ENCODE measurements at regions not wholly inside any gene's neighbourhood (a gene's known extent, or its start where the extent isn't known, plus 50 kb on each side); places are given as distances from the start of the nearest gene placed in this dataset.
"Not testable (repeated sequence)": the region's sequence is repeated elsewhere in the genome, so short reads cannot be mapped to it uniquely, and the experiment has no call there.

- Histone ChIP-seq H3K27me3 (ENCODE audit: insufficient read depth, low read length) (no peaks in the 10 kb centered on the region), H3K9ac (ENCODE audit: low read depth, low read length) (no peak overlapping the region), H3K36me3 (ENCODE audit: insufficient read depth, low read length) (no peaks in the 10 kb centered on the region), H3K9me3 (ENCODE audit: insufficient read depth, low read depth, low read length) (0 out of 2 replicates have a peak, but pooled peaks cover 3% of the 10 kb centered on the region), H3K4me1 (ENCODE audit: insufficient read depth, low read length) (no peaks in the 10 kb centered on the region), H3K27ac (ENCODE audit: low read depth, low read length) (no peak overlapping the region), H3K4me3 (ENCODE audit: low read length) (no peak overlapping the region)
- 100% methylated on average over 2 of the region's 3 CpGs for WGBS
Measured at GRCh38 chrX:98207947-98208346, 1324.2 kb downstream of the RPA4 start.

- no peaks in the 10 kb centered on the region for H3K9me3 ChIP-seq (ENCODE audit: insufficient read depth, low read depth, low read length)
- H3K4me1 ChIP-seq (ENCODE audit: insufficient read depth, low read length), result no peaks in the 10 kb centered on the region; the same call in 1 of the 2 replicates
- H3K4me3 ChIP-seq (ENCODE audit: low read length), result no peak overlapping the region
- H3K36me3 ChIP-seq (ENCODE audit: insufficient read depth, low read length), result no peaks in the 10 kb centered on the region
- H3K27ac ChIP-seq (ENCODE audit: low read depth, low read length), result no peak overlapping the region
- H3K27me3 ChIP-seq (ENCODE audit: insufficient read depth, low read length), result no peaks in the 10 kb centered on the region
- H3K9ac ChIP-seq (ENCODE audit: low read depth, low read length), result no peak overlapping the region
Measured at GRCh38 chrX:98231003-98231402, 1347.3 kb downstream of the RPA4 start.

- not testable (repeated sequence) for H3K27ac ChIP-seq (ENCODE audit: low read depth, low read length); H3K9me3 ChIP-seq (ENCODE audit: insufficient read depth, low read depth, low read length); H3K36me3 ChIP-seq (ENCODE audit: insufficient read depth, low read length); H3K27me3 ChIP-seq (ENCODE audit: insufficient read depth, low read length); H3K9ac ChIP-seq (ENCODE audit: low read depth, low read length); H3K4me3 ChIP-seq (ENCODE audit: low read length); H3K4me1 ChIP-seq (ENCODE audit: insufficient read depth, low read length)
- 93% methylated on average over 6 of the region's 6 CpGs for WGBS
Measured at GRCh38 chrX:98240061-98240460, 1356.4 kb downstream of the RPA4 start.

- Histone ChIP-seq H3K27me3 (ENCODE audit: insufficient read depth, low read length) (no peaks in the 10 kb centered on the region), H3K4me1 (ENCODE audit: insufficient read depth, low read length) (no peaks in the 10 kb centered on the region), H3K9me3 (ENCODE audit: insufficient read depth, low read depth, low read length) (no peaks in the 10 kb centered on the region)
Measured at GRCh38 chrX:98263135-98263534, 1379.4 kb downstream of the RPA4 start.

GRCh38 chrX:98289726-98290125 is 1406.0 kb downstream of the RPA4 start:
- Histone ChIP-seq H3K4me3 (ENCODE audit: low read length) (no peak overlapping the region), H3K9me3 (ENCODE audit: insufficient read depth, low read depth, low read length) (no peaks in the 10 kb centered on the region), H3K27me3 (ENCODE audit: insufficient read depth, low read length) (no peaks in the 10 kb centered on the region), H3K27ac (ENCODE audit: low read depth, low read length) (peak overlapping the region; percentile 35; the same call in 1 of the 2 replicates), H3K9ac (ENCODE audit: low read depth, low read length) (no peak overlapping the region), H3K36me3 (ENCODE audit: insufficient read depth, low read length) (no peaks in the 10 kb centered on the region), H3K4me1 (ENCODE audit: insufficient read depth, low read length) (peaks cover 9% of the 10 kb centered on the region; the same call in 1 of the 2 replicates)

More at GRCh38 chrX:98263135-98263534, 1379.4 kb downstream of the RPA4 start:
- H3K27ac ChIP-seq (ENCODE audit: low read depth, low read length), result no peak overlapping the region
- no peaks in the 10 kb centered on the region for H3K36me3 ChIP-seq (ENCODE audit: insufficient read depth, low read length)
- no peak overlapping the region for H3K9ac ChIP-seq (ENCODE audit: low read depth, low read length)
- no peak overlapping the region for H3K4me3 ChIP-seq (ENCODE audit: low read length)

GRCh38 chrX:98294310-98294709 is 1410.6 kb downstream of the RPA4 start:
- Histone ChIP-seq H3K9ac (ENCODE audit: low read depth, low read length) (no peak overlapping the region), H3K27me3 (ENCODE audit: insufficient read depth, low read length) (no peaks in the 10 kb centered on the region), H3K36me3 (ENCODE audit: insufficient read depth, low read length) (no peaks in the 10 kb centered on the region), H3K4me1 (ENCODE audit: insufficient read depth, low read length) (peaks cover 9% of the 10 kb centered on the region; the same call in 1 of the 2 replicates), H3K27ac (ENCODE audit: low read depth, low read length) (peak overlapping the region; percentile 82; the same call in 1 of the 2 replicates), H3K4me3 (ENCODE audit: low read length) (no peak overlapping the region), H3K9me3 (ENCODE audit: insufficient read depth, low read depth, low read length) (no peaks in the 10 kb centered on the region)

GRCh38 chrX:98296129-98296528 is 1412.4 kb downstream of the RPA4 start:
- WGBS, result no CpG with 5 or more reads among the region's 2 CpGs
- Histone ChIP-seq H3K36me3 (ENCODE audit: insufficient read depth, low read length) (no peaks in the 10 kb centered on the region), H3K27me3 (ENCODE audit: insufficient read depth, low read length) (no peaks in the 10 kb centered on the region), H3K9ac (ENCODE audit: low read depth, low read length) (no peak overlapping the region), H3K27ac (ENCODE audit: low read depth, low read length) (no peak overlapping the region), H3K4me1 (ENCODE audit: insufficient read depth, low read length) (0 out of 2 replicates have a peak, but pooled peaks cover 4% of the 10 kb centered on the region), H3K9me3 (ENCODE audit: insufficient read depth, low read depth, low read length) (peaks cover 7% of the 10 kb centered on the region), H3K4me3 (ENCODE audit: low read length) (no peak overlapping the region)

GRCh38 chrX:98299785-98300184 is 1416.1 kb downstream of the RPA4 start:
- Histone ChIP-seq H3K4me3 (ENCODE audit: low read length) (no peak overlapping the region), H3K27me3 (ENCODE audit: insufficient read depth, low read length) (no peaks in the 10 kb centered on the region), H3K9ac (ENCODE audit: low read depth, low read length) (no peak overlapping the region), H3K4me1 (ENCODE audit: insufficient read depth, low read length) (no peaks in the 10 kb centered on the region), H3K27ac (ENCODE audit: low read depth, low read length) (no peak overlapping the region), H3K36me3 (ENCODE audit: insufficient read depth, low read length) (no peaks in the 10 kb centered on the region), H3K9me3 (ENCODE audit: insufficient read depth, low read depth, low read length) (peaks cover 7% of the 10 kb centered on the region)

- H3K36me3 ChIP-seq (ENCODE audit: insufficient read depth, low read length); H3K4me1 ChIP-seq (ENCODE audit: insufficient read depth, low read length); H3K9ac ChIP-seq (ENCODE audit: low read depth, low read length); H3K27ac ChIP-seq (ENCODE audit: low read depth, low read length); H3K9me3 ChIP-seq (ENCODE audit: insufficient read depth, low read depth, low read length); H3K4me3 ChIP-seq (ENCODE audit: low read length); H3K27me3 ChIP-seq (ENCODE audit: insufficient read depth, low read length): not testable (repeated sequence)
- 95% methylated on average over 11 of the region's 13 CpGs for WGBS
Measured at GRCh38 chrX:98300536-98300935, 1416.8 kb downstream of the RPA4 start.

GRCh38 chrX:98331407-98331806 is 1447.7 kb downstream of the RPA4 start:
- 90% methylated on average over 2 of the region's 2 CpGs for WGBS
- H3K9me3 ChIP-seq (ENCODE audit: insufficient read depth, low read depth, low read length), result no peaks in the 10 kb centered on the region
- no peaks in the 10 kb centered on the region for H3K36me3 ChIP-seq (ENCODE audit: insufficient read depth, low read length)
- H3K27ac ChIP-seq (ENCODE audit: low read depth, low read length), result no peak overlapping the region
- no peak overlapping the region for H3K4me3 ChIP-seq (ENCODE audit: low read length)
- H3K27me3 ChIP-seq (ENCODE audit: insufficient read depth, low read length), result no peaks in the 10 kb centered on the region
- no peaks in the 10 kb centered on the region for H3K4me1 ChIP-seq (ENCODE audit: insufficient read depth, low read length)
- H3K9ac ChIP-seq (ENCODE audit: low read depth, low read length), result no peak overlapping the region

GRCh38 chrX:98338544-98338943 is 1454.8 kb downstream of the RPA4 start:
- Histone ChIP-seq H3K36me3 (ENCODE audit: insufficient read depth, low read length) (no peaks in the 10 kb centered on the region), H3K4me3 (ENCODE audit: low read length) (no peak overlapping the region), H3K9ac (ENCODE audit: low read depth, low read length) (no peak overlapping the region), H3K4me1 (ENCODE audit: insufficient read depth, low read length) (no peaks in the 10 kb centered on the region), H3K27me3 (ENCODE audit: insufficient read depth, low read length) (no peaks in the 10 kb centered on the region), H3K9me3 (ENCODE audit: insufficient read depth, low read depth, low read length) (peaks cover 8% of the 10 kb centered on the region; the same call in 1 of the 2 replicates), H3K27ac (ENCODE audit: low read depth, low read length) (no peak overlapping the region)
- WGBS, result 95% methylated on average over 2 of the region's 2 CpGs

- peak overlapping the region; percentile 70; the same call in 1 of the 2 replicates for H3K27ac ChIP-seq (ENCODE audit: low read depth, low read length)
- H3K9ac ChIP-seq (ENCODE audit: low read depth, low read length), result no peak overlapping the region
- H3K4me3 ChIP-seq (ENCODE audit: low read length), result no peak overlapping the region
- no peaks in the 10 kb centered on the region for H3K36me3 ChIP-seq (ENCODE audit: insufficient read depth, low read length)
- peaks cover 18% of the 10 kb centered on the region for H3K4me1 ChIP-seq (ENCODE audit: insufficient read depth, low read length)
- H3K9me3 ChIP-seq (ENCODE audit: insufficient read depth, low read depth, low read length), result peaks cover 9% of the 10 kb centered on the region; the same call in 1 of the 2 replicates
- no peaks in the 10 kb centered on the region for H3K27me3 ChIP-seq (ENCODE audit: insufficient read depth, low read length)
Measured at GRCh38 chrX:98350940-98351339, 1467.2 kb downstream of the RPA4 start.
